GM12891 (cell line): ENCODE measurements at regions not wholly inside any gene's neighbourhood (a gene's known extent, or its start where the extent isn't known, plus 50 kb on each side); places are given as distances from the start of the nearest gene placed in this dataset.
"Not testable (repeated sequence)": the region's sequence is repeated elsewhere in the genome, so short reads cannot be mapped to it uniquely, and the experiment has no call there.

Experiments
- PAX5 ChIP-seq: IDR thresholded peaks from 2 replicates; pipeline ENCODE4 v1.6.1; 2011; ENCODE audit warnings: low read length, moderate library complexity, mild to moderate bottlenecking; ENCODE audit not compliant: insufficient read depth, severe bottlenecking
- POLR2A ChIP-seq: IDR thresholded peaks from 2 replicates; pipeline ENCODE4 v1.6.1; 2011; ENCODE audit warnings: low read depth, low read length, control low read depth
- POLR2AphosphoS5 ChIP-seq: IDR thresholded peaks from 2 replicates; pipeline ENCODE4 v1.6.1; 2011; ENCODE audit warnings: low read depth, low read length, control low read depth

GRCh38 chr10:65100881-65101280, 1579.7 kb downstream of the REEP3 start:
- not testable (repeated sequence) for TF ChIP-seq POLR2A, PAX5, POLR2AphosphoS5
